Erythroblast (primary cell): ENCODE measurements at regions not wholly inside any gene's neighbourhood (a gene's known extent, or its start where the extent isn't known, plus 50 kb on each side); places are given as distances from the start of the nearest gene placed in this dataset.

Experiments
- GATA1 ChIP-seq: IDR thresholded peaks from 2 replicates; pipeline ENCODE4 v1.6.1; 2011; ENCODE audit warnings: low read depth, mild to moderate bottlenecking, control low read depth, low read length, moderate library complexity
- POLR2A ChIP-seq: IDR thresholded peaks from 2 replicates; pipeline ENCODE4 v1.6.1; 2011; ENCODE audit warnings: mild to moderate bottlenecking, low read length

DNA sequence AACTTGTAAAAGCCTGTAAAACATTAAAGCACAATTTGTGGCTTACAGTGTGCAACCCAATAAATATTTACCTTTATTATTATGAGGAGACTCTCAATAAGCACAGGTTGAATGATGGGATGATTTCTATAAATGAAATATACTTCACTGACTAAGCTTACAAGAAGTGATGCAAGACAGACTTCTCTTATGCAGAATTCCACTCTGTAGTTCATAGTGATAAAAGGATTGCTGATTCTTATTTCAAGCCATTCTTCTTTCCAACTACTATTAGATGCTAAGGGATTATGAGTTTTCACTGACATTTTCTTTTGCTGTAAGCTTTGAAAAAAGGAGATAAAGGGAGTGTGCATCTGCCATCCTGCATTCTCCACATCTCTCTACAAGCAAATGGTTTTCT is 149.0 kb upstream of the ARG1 start:
- TF ChIP-seq POLR2A (no peak), GATA1 (no peak)
